HepG2 (cell line): ENCODE measurements at regions not wholly inside any gene's neighbourhood (a gene's known extent, or its start where the extent isn't known, plus 50 kb on each side); places are given as distances from the start of the nearest gene placed in this dataset.

Experiments used
- ATAC-seq: fragments of 200-7000 bp; cut with Tn5 transposase; 3 replicates; pipeline ENCODE4 v1.9.1; 2020; ENCODE audit warnings: mild to moderate bottlenecking, moderate library complexity
- BruUV-seq: library from RNA; stranded (reverse); fragments of 400-500 nt; replicated peaks from 2 replicates; lab custom pipeline; 2021; lab: Mats Ljungman, UMichigan
- CTCF ChIA-PET: fragments of 300-600 bp; formaldehyde crosslinking; extraction: SDS; loops from one replicate; lab custom pipeline; 2021; ENCODE audit warnings: low total read pairs, inconsistent platforms, low intra/inter-chr PET ratio; lab: Yijun Ruan, JAX
- POLR2A ChIA-PET: fragments of 350-600 bp; sonication (Branson Sonifier 250); formaldehyde crosslinking; loops from one replicate; lab custom pipeline; 2020; ENCODE audit warnings: antibody characterized with exemption, inconsistent platforms; lab: Yijun Ruan, JAX
- DNase-seq: peaks from one replicate; pipeline ENCODE4 v3.0.0-alpha.2; 2015; ENCODE audit warnings: low spot score
- FAIRE-seq: peaks from 3 replicates; lab custom pipeline; 2011; peaks lifted over from hg19 to GRCh38; lab: Jason Lieb, UNC
- H2AFZ ChIP-seq: one replicate; pipeline ENCODE4 v1.6.1; 2011; ENCODE audit warnings: low read length, inconsistent platforms
- H3K27ac ChIP-seq: fragments of 300-600 bp; 3 replicates; pipeline ENCODE4 v1.8.0; 2011; ENCODE audit warnings: mixed run types, mild to moderate bottlenecking, mixed read lengths, low read length, inconsistent platforms; ENCODE audit not compliant: insufficient read depth; ENCODE audit errors: extremely low read length
- H3K27me3 ChIP-seq, 2 experiments: fragments of 200-600 bp in 1 of 2; 2 replicates in 1 of 2; 3 replicates in 1 of 2; pipeline versions ENCODE4 v1.6.0 to v1.8.0; 2011; ENCODE audit warnings: low read length in 2 of 2, mild to moderate bottlenecking in 2 of 2, moderate library complexity in 2 of 2, inconsistent platforms in 1 of 2; ENCODE audit not compliant: insufficient read depth in 2 of 2, control insufficient read depth in 1 of 2
- H3K36me3 ChIP-seq, 2 experiments: fragments of 200-600 bp in 1 of 2; replicated peaks in 1 of 2; 2 replicates in 1 of 2; 3 replicates in 1 of 2; pipeline versions ENCODE4 v1.5.1 to v1.8.0; 2011; ENCODE audit warnings: low read length in 2 of 2, inconsistent platforms in 1 of 2; ENCODE audit not compliant: insufficient read depth in 2 of 2, control insufficient read depth in 1 of 2
- H3K4me1 ChIP-seq: 2 replicates; pipeline ENCODE4 v1.5.1; 2012; ENCODE audit warnings: low read length, inconsistent platforms; ENCODE audit not compliant: insufficient read depth
- H3K4me2 ChIP-seq: 2 replicates; pipeline ENCODE4 v1.6.0; 2011; ENCODE audit warnings: low read depth, low read length, inconsistent platforms
- H3K4me3 ChIP-seq, 3 experiments: fragments of 200-600 bp in 1 of 3; sonication (generic), shearing (Covaris generic) in 1 of 3; replicated peaks in 1 of 3; 2 replicates each; pipeline ENCODE4 v1.5.1; 2011 to 2016; ENCODE audit warnings: low read length in 3 of 3, inconsistent platforms in 2 of 3, low read depth in 2 of 3, mild to moderate bottlenecking in 2 of 3, control low read depth in 1 of 3, mixed read lengths in 1 of 3; ENCODE audit not compliant: insufficient read depth in 1 of 3
- H3K79me2 ChIP-seq: one replicate; pipeline ENCODE4 v1.6.1; 2011; ENCODE audit warnings: low read length, inconsistent platforms; ENCODE audit not compliant: insufficient read depth
- H3K9ac ChIP-seq: 2 replicates; pipeline ENCODE4 v1.6.0; 2011; ENCODE audit warnings: mild to moderate bottlenecking, low read depth, low read length, inconsistent platforms; ENCODE audit not compliant: insufficient read depth
- H3K9me3 ChIP-seq: 2 replicates; pipeline ENCODE4 v1.5.1; 2012; ENCODE audit warnings: mild to moderate bottlenecking, low read length
- H4K20me1 ChIP-seq: 2 replicates; pipeline ENCODE4 v1.6.0; 2011; ENCODE audit warnings: inconsistent platforms, mild to moderate bottlenecking, low read length, moderate library complexity; ENCODE audit not compliant: insufficient read depth
- NFE2L2 ChIP-seq: fragments of 150-350 bp; IDR thresholded peaks from 2 replicates; pipeline ENCODE4 v1.6.1; 2014; ENCODE audit warnings: low read length
- NFRKB ChIP-seq: fragments of 450-650 bp; IDR thresholded peaks from 2 replicates; pipeline ENCODE4 v1.6.1; 2017
- PLRG1 ChIP-seq: fragments of 450-650 bp; conservative IDR thresholded peaks from 2 replicates; pipeline ENCODE4 v1.6.1; 2016
- RCOR2 ChIP-seq: IDR thresholded peaks from 2 replicates; pipeline ENCODE4 v1.6.1; 2016; ENCODE audit warnings: missing biosample characterization, missing genetic modification reagents
- RERE ChIP-seq: IDR thresholded peaks from 2 replicates; pipeline ENCODE4 v1.6.1; 2016; ENCODE audit warnings: low read depth, missing genetic modification reagents, missing compliant biosample characterization
- ZNF121 ChIP-seq: sonication (generic); formaldehyde crosslinking; IDR thresholded peaks from 2 replicates; pipeline ENCODE4 v1.5.0; 2020; ENCODE audit warnings: mild to moderate bottlenecking, missing genetic modification reagents
- ZNF451 ChIP-seq: sonication (generic); formaldehyde crosslinking; IDR thresholded peaks from 2 replicates; pipeline ENCODE4 v1.5.0; 2020; ENCODE audit warnings: mild to moderate bottlenecking, missing genetic modification reagents
- ZUFSP ChIP-seq: sonication (generic); formaldehyde crosslinking; IDR thresholded peaks from 2 replicates; pipeline ENCODE4 v1.9.0; 2021; ENCODE audit warnings: missing genetic modification reagents, mild to moderate bottlenecking, borderline replicate concordance
- in situ Hi-C: cut with HindIII; loops from 2 replicates; pipeline ENCODE4 v1.10.0; 2017; ENCODE audit warnings: low pct_unique_long_range_greater_than_20kb; ENCODE audit not compliant: extremely low pct_ligation_motif_present
- intact Hi-C: fragments of 100-400 bp; cut with micrococcal nuclease; formaldehyde crosslinking; loops from one replicate; pipeline ENCODE4 v1.10.0; 2022; ENCODE audit not compliant: unreplicated experiment

- DNase-seq (no peak), ATAC-seq (no peak), FAIRE-seq (no peak)
- intact Hi-C loops (no loop called here), in situ Hi-C loops (no loop called here)
- no peaks in the 10 kb centered on the region for H3K36me3 ChIP-seq
- no peak overlapping the region for H3K4me3 ChIP-seq
- H3K79me2 ChIP-seq: no peaks in the 10 kb centered on the region
- POLR2A ChIA-PET: no interaction called here
- H4K20me1 ChIP-seq: no peaks in the 10 kb centered on the region
- H3K9ac ChIP-seq: no peak overlapping the region
- TF ChIP-seq NFRKB (no peak), ZNF451 (CRISPR knock-in tag) (no peak), PLRG1 (no peak), NFE2L2 (no peak), RERE (CRISPR knock-in tag) (no peak), ZUFSP (CRISPR knock-in tag) (no peak), RCOR2 (CRISPR knock-in tag) (no peak), ZNF121 (CRISPR knock-in tag) (0 out of 2 replicates have a peak, but pooled peaks have one; percentile 25)
- H3K9me3 ChIP-seq: no peaks in the 10 kb centered on the region
- no peak overlapping the region for H3K27ac ChIP-seq
- H3K4me1 ChIP-seq: no peaks in the 10 kb centered on the region
- no TSS peak for BruUV-seq
- peaks cover 0 to 6% of the 10 kb centered on the region in 2 experiments; a peak in 2 of 5 replicates for H3K27me3 ChIP-seq
- CTCF ChIA-PET: no interaction called here
- H2AFZ ChIP-seq: no peak overlapping the region
- no peak overlapping the region for H3K4me2 ChIP-seq
These were observed 72.7 kb upstream of the ACVR1 start for GRCh38 chr2:157948856-157949255.
